ENCODE measurements at regions not wholly inside any gene's neighbourhood (a gene's known extent, or its start where the extent isn't known, plus 50 kb on each side); places are given as distances from the start of the nearest gene placed in this dataset.
"Not testable (repeated sequence)": the region's sequence is repeated elsewhere in the genome, so short reads cannot be mapped to it uniquely, and the experiment has no call there.

DNA sequence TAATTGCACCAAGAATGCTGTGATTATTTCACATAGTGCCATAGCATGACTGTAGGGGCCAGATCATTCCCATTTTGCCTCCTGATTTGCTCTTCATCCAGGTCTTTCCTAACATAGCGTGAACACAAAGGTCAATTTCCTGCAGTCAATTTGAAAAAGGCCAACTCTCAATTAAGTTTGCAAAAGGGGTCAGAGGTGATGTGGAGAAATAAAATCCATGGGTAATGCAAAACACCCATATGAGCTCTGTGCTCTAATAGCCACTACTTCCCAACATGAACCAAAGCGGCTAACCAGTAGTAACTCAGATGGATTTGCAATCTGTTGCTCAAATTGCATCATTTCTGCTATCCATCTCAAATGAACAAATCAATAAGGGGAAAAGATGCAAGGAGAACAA, 275.5 kb upstream of the SOX9 start:
- ChIA-PET CTCF (no interaction called here), POLR2A (no interaction called here)
- no peaks in the 10 kb centered on the region for H3K27me3 Mint-ChIP-seq
- intact Hi-C loops (cut with micrococcal nuclease) = no loop called here
- no peaks in the 10 kb centered on the region for H3K36me3 Mint-ChIP-seq
- no peak for DNase-seq
- H3K27ac Mint-ChIP-seq = no peak overlapping the region
- no peak overlapping the region for H3K4me3 Mint-ChIP-seq
- H3K9me3 Mint-ChIP-seq = peaks cover 12% of the 10 kb centered on the region
- no peaks in the 10 kb centered on the region for H3K4me1 Mint-ChIP-seq (ENCODE audit: low read depth)

DNA sequence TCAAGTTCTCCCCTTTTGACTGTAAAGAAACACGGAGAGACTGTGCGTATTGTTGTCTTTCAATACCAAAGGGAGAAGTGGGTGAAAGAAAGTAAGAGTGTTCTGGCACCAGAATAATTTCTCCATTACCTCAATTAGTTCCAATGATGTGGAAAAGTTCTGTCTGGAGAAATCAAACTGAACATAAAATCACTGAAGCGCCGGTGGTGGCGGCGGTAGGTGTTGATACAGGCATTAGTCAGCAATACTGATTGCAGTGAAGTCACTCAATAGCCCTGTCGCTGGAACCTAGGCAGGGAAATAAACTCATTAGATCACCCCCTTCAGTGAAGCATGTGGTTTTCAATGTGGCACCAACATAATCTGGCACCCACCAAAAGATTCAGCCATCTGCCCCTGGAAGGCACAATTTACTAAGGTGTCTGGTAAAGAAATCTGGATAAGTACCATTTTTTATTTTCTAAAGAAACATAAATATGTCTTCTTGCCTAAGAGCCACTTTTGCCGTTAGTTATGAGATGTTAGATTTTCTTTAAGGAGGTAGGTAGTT, 274.2 kb upstream of the SOX9 start:
- peaks cover 12% of the 10 kb centered on the region for H3K9me3 Mint-ChIP-seq
- H3K4me3 Mint-ChIP-seq = no peak overlapping the region
- no peaks in the 10 kb centered on the region for H3K4me1 Mint-ChIP-seq (ENCODE audit: low read depth)
- ChIA-PET CTCF (no interaction called here), POLR2A (no interaction called here)
- no peaks in the 10 kb centered on the region for H3K27me3 Mint-ChIP-seq
- no peak overlapping the region for H3K27ac Mint-ChIP-seq
- H3K36me3 Mint-ChIP-seq = no peaks in the 10 kb centered on the region
- DNase-seq = no peak
- intact Hi-C loops (cut with micrococcal nuclease) = no loop called here

DNA sequence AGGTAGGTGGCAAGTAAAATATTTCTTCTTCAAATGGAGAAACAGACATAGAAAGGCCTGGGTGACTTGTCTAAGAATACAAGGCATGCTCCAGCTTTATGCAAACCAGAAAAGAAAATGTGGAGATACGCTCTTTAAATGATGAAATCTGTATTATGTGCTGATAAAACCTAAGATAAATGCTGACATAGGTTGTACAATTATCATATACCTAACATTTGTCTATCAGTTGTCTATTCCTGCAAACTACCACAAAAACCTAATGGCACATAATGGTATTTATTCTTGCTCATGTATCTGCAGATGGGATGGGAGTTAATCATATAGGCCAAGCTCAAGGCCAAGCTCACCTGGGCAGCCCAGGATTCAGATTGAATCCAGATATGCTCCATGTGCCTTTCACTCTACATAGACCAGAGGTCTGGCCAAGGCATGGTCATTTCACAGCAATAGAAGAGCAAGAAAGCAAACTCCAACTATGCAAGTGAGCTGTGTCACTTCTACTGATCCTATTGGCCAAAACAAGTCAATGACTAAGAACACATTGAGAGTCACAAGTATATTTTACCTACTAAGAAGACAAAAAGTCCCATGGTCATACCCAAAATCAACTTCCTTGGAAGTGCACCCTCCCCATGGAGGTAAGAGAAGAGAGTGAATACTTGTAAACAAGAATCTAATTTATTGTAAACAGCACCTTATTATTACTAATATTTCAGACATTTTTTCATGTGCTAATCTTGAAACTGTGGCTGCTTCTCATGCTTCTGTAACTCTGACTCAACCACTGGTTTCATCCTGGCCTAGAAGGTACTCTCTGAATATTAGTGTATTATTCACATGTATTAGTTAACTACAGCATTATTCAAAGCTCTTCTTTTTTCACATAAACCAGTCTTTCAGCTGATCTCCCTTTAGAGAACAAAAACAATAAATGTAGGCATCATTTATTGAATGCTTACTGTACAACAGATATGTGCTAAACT, 270.7 kb upstream of the SOX9 start:
- H3K4me1 Mint-ChIP-seq (ENCODE audit: low read depth) = no peaks in the 10 kb centered on the region
- CTCF ChIA-PET = no interaction called here
- no peak for DNase-seq
- H3K9me3 Mint-ChIP-seq = no peaks in the 10 kb centered on the region
- no peak overlapping the region for H3K4me3 Mint-ChIP-seq
- H3K36me3 Mint-ChIP-seq = no peaks in the 10 kb centered on the region
- H3K27me3 Mint-ChIP-seq = no peaks in the 10 kb centered on the region
- H3K27ac Mint-ChIP-seq = no peak overlapping the region
- intact Hi-C loops (cut with micrococcal nuclease) = no loop called here
- POLR2A ChIA-PET = no interaction called here

DNA sequence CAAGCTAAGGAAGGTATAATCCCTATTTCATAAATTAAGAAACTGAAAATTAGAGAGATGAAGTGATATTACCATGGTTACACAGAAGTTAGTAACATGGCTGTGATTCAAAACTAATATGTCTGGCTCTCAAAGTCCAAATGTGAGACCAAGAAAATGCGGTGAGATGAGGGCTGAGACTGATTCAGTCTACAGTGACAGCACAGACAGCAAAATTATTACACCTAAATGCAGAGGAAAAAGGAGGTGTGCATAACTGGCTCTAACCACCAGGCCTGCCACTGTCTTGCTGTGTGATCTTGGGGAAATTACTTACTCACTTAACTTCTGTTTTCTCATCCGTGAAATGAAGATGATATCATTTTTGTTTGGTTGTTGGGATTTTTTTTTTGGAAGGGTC, 270.0 kb upstream of the SOX9 start:
- intact Hi-C loops (cut with micrococcal nuclease) = no loop called here
- ChIA-PET POLR2A (no interaction called here), CTCF (no interaction called here)
- H3K36me3 Mint-ChIP-seq = no peaks in the 10 kb centered on the region
- no peak overlapping the region for H3K4me3 Mint-ChIP-seq
- no peaks in the 10 kb centered on the region for H3K27me3 Mint-ChIP-seq
- no peak for DNase-seq
- no peaks in the 10 kb centered on the region for H3K4me1 Mint-ChIP-seq (ENCODE audit: low read depth)
- H3K9me3 Mint-ChIP-seq = no peaks in the 10 kb centered on the region
- no peak overlapping the region for H3K27ac Mint-ChIP-seq

DNA sequence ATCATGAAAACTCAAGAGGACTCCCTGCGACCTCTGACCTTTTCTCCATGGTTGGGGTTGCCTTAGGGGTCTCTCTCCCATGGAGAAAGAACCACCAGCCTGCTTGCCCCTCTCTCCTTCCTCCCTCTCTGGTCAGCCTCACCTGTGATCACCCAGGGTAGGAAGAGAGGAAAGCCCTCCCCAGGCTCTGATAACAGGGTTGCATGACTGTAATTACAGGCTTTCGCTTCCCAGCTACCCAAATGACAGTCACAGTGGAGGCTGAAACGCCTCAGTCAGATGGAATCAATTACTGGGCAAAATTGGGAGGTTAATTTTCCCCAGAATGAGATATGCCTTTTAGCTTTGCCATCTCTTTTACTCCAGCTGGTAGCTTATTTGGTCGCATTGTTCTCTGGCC, 265.8 kb upstream of the SOX9 start:
- no peaks in the 10 kb centered on the region for H3K27me3 Mint-ChIP-seq
- no peaks in the 10 kb centered on the region for H3K4me1 Mint-ChIP-seq (ENCODE audit: low read depth)

DNA sequence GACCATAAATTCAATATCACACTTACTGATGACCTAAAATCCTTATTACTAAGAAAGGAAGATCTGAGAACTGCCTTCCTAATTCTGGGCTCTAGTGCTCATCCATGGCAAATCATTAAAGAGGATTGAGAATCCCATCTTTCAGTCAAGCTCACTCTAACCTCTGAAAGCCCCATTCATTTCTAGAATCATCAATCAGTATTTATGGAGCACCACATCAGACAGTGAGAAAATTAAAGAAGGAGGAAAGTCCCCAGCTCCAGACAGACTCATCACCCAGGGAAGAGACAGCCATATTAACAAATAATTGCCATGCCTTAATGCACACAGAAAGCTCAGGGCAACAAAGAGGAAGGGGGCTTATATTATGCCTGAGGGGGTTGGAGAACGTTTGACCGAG, 256.1 kb upstream of the SOX9 start:
- DNase-seq = no peak
- POLR2A ChIA-PET = no interaction called here
- Mint-ChIP-seq H3K27ac (no peak overlapping the region), H3K36me3 (no peaks in the 10 kb centered on the region), H3K4me3 (no peak overlapping the region), H3K27me3 (no peaks in the 10 kb centered on the region), H3K4me1 (ENCODE audit: low read depth) (no peaks in the 10 kb centered on the region), H3K9me3 (peaks cover 2% of the 10 kb centered on the region)
- CTCF ChIA-PET = no interaction called here
- intact Hi-C loops (cut with micrococcal nuclease) = no loop called here

More for the DNA sequence above, 265.8 kb upstream of the SOX9 start:
- intact Hi-C loops (cut with micrococcal nuclease) = no loop called here
- no peaks in the 10 kb centered on the region for H3K9me3 Mint-ChIP-seq
- no peak overlapping the region for H3K27ac Mint-ChIP-seq
- POLR2A ChIA-PET = no interaction called here
- no peak for DNase-seq
- no peak overlapping the region for H3K4me3 Mint-ChIP-seq
- CTCF ChIA-PET = no interaction called here
- no peaks in the 10 kb centered on the region for H3K36me3 Mint-ChIP-seq

DNA sequence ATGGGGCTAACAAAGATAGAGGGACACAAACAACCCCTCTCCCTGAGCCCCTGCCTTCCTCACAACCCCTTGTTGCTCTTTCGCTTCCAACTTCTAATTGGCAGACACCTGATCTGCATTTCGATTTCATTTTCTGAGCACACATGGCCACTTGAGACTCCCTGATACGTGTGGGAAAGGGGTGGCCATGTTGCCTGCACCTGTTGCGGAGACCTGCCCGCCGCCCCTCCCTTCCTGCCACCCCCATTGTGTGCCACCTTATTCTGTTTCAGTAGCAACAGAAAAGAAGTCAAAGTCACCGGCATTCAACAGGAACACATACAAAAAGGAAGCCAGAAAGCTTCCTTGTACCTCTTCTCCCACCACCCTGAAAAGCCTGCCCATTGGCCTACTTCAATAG, 254.7 kb upstream of the SOX9 start:
- POLR2A ChIA-PET = no interaction called here
- H3K4me1 Mint-ChIP-seq (ENCODE audit: low read depth) = no peaks in the 10 kb centered on the region

DNA sequence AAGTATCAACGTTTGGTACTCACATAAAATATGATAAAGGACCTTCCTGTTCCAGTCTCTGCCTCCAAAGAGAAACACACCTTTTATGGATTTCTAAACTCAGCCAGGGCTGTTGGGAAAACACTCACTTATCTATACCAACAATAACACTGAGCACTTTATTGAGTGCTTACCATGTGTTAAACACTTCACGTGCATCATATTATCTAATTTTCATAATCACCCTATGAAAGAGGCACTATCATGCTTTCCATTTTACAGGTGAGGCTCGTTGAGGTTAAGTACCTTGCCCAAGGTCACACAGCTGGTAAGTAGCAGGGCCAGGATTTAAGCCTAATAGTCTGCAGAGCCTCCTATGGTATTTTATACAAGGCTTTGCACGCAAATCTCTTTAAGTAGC, 251.5 kb upstream of the SOX9 start:
- H3K4me3 Mint-ChIP-seq = no peak overlapping the region
- H3K27ac Mint-ChIP-seq = no peak overlapping the region
- intact Hi-C loops (cut with micrococcal nuclease) = no loop called here
- no peaks in the 10 kb centered on the region for H3K36me3 Mint-ChIP-seq
- ChIA-PET CTCF (no interaction called here), POLR2A (no interaction called here)
- DNase-seq = no peak
- H3K9me3 Mint-ChIP-seq = peaks cover 2% of the 10 kb centered on the region
- no peaks in the 10 kb centered on the region for H3K27me3 Mint-ChIP-seq
- no peaks in the 10 kb centered on the region for H3K4me1 Mint-ChIP-seq (ENCODE audit: low read depth)

More for the DNA sequence above, 254.7 kb upstream of the SOX9 start:
- Mint-ChIP-seq H3K36me3 (no peaks in the 10 kb centered on the region), H3K4me3 (no peak overlapping the region), H3K9me3 (no peaks in the 10 kb centered on the region), H3K27ac (no peak overlapping the region), H3K27me3 (no peaks in the 10 kb centered on the region)
- DNase-seq = no peak
- CTCF ChIA-PET = no interaction called here
- intact Hi-C loops (cut with micrococcal nuclease) = no loop called here

DNA sequence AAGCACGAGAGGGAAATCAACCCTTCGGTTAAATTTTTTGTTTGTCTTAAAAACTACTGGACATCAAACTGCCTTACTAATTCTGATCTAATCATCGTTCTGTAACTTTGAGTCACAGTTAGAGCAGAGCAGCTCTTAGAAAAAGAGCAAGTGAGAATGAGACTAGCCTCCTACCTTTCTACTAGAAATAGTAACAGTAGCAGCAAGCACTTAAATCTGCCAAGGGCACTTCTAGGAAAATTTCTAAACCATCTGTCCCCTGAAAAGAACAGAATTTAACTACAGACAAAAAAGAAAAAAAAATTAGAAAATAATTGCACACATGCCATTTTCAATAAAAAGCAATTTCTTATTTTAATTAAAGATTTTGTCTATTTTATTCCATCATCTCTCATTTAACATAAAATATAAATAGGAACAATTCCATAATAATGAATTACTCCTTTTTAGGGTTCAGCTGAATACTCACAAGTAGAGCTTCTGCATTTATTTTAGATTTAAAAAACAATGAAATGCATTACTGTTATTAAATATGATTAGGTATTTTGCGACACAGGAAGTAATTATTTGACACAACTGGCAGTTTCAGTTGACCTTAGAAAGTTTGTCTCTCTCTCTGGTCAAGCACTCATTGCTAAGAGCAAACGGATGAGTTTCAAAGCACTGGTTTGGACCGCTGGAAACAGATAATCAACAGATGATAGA, 250.8 kb upstream of the SOX9 start:
- intact Hi-C loops (cut with micrococcal nuclease) = no loop called here

DNA sequence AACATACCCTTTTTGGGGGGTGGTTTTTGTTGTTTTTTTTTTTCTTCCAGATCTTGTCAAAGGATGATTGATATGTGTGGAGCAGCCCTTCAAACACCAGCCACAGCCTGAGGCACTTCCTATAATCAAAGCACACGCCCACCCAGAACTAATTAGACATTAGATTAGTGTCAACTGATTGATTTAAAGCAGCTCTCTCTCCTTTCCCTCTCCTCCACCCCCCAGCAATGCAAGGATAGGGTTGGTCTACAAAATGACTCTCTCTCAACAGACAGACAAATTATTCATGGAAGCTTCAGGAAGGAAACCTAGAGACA, 250.3 kb upstream of the SOX9 start:
- H3K4me3 Mint-ChIP-seq = no peak overlapping the region
- intact Hi-C loops (cut with micrococcal nuclease) = no loop called here
- CTCF ChIA-PET = no interaction called here
- H3K27me3 Mint-ChIP-seq = no peaks in the 10 kb centered on the region
- no peak overlapping the region for H3K27ac Mint-ChIP-seq
- H3K4me1 Mint-ChIP-seq (ENCODE audit: low read depth) = no peaks in the 10 kb centered on the region
- POLR2A ChIA-PET = no interaction called here
- no peaks in the 10 kb centered on the region for H3K36me3 Mint-ChIP-seq
- peaks cover 2% of the 10 kb centered on the region for H3K9me3 Mint-ChIP-seq
- no peak for DNase-seq

More for the DNA sequence above, 250.8 kb upstream of the SOX9 start:
- H3K27me3 Mint-ChIP-seq = no peaks in the 10 kb centered on the region
- H3K27ac Mint-ChIP-seq = no peak overlapping the region
- H3K9me3 Mint-ChIP-seq = peaks cover 2% of the 10 kb centered on the region
- POLR2A ChIA-PET = no interaction called here
- no peaks in the 10 kb centered on the region for H3K36me3 Mint-ChIP-seq
- no peaks in the 10 kb centered on the region for H3K4me1 Mint-ChIP-seq (ENCODE audit: low read depth)
- CTCF ChIA-PET = no interaction called here
- H3K4me3 Mint-ChIP-seq = no peak overlapping the region
- DNase-seq = no peak

DNA sequence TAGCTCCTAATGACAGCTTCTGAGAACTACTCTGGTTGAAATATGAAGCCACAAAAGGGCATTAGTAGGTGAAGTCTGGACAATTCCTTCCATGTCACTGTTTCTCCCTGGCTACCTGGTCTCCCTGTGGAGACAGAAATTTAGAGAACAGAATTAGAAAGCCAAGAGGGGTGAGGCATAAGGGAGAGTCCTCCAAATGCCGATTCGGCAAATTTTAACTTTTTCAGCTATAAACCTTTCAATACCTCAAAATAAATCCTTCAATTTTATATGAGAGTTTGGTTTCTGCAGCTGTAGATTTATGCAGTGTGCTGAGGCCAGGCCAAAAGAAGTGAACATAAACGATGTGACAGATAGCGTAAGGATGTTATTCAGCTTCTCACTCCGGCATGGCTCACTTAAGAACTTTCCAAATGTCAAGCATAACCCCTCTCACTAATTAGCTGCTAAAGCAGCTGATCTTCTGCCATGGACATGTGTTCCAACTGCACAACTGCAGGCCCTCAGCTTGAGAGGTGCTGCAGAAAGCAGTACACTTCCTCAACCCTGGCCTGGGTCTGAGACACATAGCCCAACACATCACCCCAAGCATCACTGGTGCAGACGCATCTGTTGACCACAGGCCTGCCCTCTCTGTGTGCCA, 247.9 kb upstream of the SOX9 start:
- Mint-ChIP-seq H3K4me3 (no peak overlapping the region), H3K36me3 (no peaks in the 10 kb centered on the region), H3K27ac (no peak overlapping the region), H3K4me1 (ENCODE audit: low read depth) (no peaks in the 10 kb centered on the region), H3K9me3 (peaks cover 2% of the 10 kb centered on the region), H3K27me3 (no peaks in the 10 kb centered on the region)
- intact Hi-C loops (cut with micrococcal nuclease) = no loop called here
- DNase-seq = no peak
- CTCF ChIA-PET = no interaction called here
- POLR2A ChIA-PET = no interaction called here

DNA sequence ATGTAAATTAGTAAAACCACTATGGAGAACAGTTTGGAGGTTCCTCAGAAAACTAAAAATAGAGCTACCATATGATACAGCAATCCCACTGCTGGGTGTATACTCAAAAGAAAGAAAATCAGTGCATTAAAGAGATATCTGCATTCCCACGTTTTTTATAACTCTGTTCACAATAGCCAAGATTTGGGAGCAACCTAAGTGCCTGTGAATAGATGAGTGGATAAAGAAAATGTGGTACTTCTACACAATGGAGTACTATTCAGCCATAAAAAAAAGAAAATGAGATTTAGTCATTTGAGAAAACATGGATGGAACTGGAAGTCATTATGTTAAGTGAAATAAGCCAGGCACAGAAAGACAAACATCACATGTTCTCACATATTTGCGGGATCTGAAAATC, 246.0 kb upstream of the SOX9 start:
- H3K4me1 Mint-ChIP-seq (ENCODE audit: low read depth); H3K36me3 Mint-ChIP-seq; intact Hi-C loops (cut with micrococcal nuclease); H3K27me3 Mint-ChIP-seq; H3K9me3 Mint-ChIP-seq; POLR2A ChIA-PET; DNase-seq; CTCF ChIA-PET; H3K27ac Mint-ChIP-seq; H3K4me3 Mint-ChIP-seq: not testable (repeated sequence)
